GM21360 (cell line): ENCODE measurements at regions not wholly inside any gene's neighbourhood (a gene's known extent, or its start where the extent isn't known, plus 50 kb on each side); places are given as distances from the start of the nearest gene placed in this dataset.
"Not testable (repeated sequence)": the region's sequence is repeated elsewhere in the genome, so short reads cannot be mapped to it uniquely, and the experiment has no call there.

Source experiments
- ATAC-seq: cut with Tn5 transposase; IDR thresholded peaks from one replicate; pipeline ENCODE4 v1.9.1; 2021; ENCODE audit warnings: mild to moderate bottlenecking, moderate library complexity; ENCODE audit not compliant: unreplicated experiment

DNA sequence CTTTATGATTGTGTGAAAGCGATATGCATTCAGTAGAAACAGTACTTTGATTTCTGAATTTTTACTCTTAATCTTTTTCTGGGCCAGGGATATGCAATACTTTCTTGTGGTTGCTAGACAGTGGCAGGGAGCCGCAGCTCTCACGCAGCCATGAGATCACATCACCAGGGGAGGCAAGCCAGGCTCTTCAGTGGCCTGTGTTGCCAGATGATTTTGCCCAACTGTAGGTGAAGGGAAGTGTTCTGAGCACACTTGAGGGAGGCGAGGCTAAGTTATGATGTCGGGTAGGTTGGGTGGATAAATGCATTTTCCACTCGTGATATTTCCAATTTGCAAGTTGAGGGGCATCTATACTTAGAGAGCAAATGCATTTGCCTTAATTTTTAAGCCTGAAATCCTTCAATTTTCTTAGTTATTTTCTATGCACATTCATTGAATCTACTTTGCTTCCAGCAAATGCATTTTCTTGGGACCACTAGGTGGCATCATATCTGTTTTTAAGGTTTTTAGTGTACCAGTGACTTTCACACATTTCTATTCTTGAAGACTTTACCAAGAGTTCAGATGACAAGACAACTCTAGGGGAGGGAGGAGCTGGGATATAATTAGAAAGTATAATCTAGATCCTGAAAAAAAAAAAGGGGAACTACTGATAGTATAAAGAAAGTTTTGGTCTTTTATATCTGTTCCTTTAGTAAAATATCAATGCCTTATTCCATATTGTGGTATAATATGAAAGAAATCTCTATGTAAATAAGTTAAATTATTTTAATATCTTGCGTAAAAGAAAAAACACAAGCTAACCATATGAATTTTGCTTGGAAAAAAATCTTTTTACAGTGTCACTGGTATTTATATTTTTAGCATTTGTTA, 643.3 kb downstream of the SOCS6 start:
- peak; percentile 76 for ATAC-seq

DNA sequence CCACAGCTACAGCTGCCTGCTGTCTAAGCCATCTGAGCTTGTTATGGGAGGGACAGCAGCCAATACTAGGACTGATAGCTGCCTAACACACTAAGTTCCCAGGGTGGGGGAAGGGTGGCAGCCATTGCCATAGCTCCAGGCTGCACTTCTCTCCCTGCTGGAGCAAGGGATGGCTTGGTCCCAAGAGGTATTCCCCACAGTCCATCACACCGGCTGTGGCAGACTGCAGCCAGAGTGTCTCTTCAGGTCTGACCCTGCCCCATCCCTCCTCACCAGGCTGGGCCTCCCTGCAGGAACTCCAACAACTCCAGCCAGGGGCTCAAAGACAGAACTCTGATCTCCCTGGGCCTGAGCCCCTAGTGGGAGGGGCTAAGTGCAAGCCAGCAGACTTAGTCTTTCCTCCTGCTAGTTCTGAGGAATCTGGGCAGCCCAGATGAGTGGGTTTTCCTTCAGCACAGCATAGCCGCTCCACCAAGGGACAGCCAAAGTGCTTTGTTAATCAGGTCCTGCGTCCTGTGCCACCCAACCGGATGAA, 632.1 kb downstream of the SOCS6 start:
- ATAC-seq, result no peak

DNA sequence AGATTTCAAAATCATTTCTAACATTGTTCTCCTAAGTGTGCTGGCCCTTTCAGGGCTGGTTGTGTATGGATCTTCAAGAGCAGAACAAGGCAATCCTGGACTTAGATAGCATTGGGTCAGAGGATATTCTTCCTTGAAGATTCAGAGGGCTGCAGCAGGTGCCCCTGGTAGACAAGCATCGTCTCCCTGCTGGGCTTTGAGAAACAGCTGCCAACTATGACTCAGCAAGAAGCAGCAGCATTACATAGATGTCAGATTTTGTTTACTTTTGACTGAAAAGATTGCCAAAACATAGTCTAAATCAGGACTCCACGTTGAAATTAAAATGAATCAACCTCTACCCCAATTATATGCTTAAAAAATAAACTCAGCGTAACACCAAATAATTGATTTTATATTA, 618.8 kb downstream of the SOCS6 start:
- no peak for ATAC-seq

DNA sequence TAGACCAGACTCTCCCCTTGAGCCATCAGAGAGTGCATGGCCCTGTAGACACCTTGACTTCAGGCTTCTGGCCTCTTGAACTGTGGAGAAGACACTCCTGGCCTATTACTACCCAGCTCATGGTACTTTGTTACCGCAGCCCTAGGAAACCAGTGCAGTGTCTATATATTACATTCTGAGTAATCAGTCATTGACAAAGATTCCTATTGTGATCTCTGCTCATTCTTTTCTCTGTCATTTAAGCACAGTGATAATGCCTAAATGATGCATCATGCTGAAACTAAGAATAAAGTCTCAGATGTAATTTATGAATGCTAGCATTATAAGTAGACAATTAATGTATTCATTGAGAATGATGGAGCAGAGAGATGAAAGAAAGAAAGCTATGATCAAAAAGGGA, 603.5 kb downstream of the SOCS6 start:
- no peak for ATAC-seq

DNA sequence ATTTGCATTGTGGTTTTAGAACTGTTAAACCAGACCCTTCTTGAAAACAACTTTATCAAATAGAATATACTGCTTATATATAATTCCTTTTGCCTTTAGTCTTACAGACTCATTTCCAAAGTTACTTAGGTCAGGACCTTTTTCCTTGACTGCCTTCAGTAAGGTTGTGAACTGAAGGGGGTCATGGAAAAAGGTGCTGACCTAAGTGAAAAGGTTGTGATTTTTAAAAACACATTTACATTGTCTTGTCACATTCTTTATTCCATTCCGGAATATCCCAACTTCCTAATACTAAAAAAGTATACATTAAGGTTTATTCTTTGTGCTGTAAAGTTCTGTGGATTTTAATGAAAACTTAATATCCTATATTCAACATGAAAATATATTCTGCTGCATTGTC, 581.4 kb downstream of the SOCS6 start:
- ATAC-seq, result no peak

DNA sequence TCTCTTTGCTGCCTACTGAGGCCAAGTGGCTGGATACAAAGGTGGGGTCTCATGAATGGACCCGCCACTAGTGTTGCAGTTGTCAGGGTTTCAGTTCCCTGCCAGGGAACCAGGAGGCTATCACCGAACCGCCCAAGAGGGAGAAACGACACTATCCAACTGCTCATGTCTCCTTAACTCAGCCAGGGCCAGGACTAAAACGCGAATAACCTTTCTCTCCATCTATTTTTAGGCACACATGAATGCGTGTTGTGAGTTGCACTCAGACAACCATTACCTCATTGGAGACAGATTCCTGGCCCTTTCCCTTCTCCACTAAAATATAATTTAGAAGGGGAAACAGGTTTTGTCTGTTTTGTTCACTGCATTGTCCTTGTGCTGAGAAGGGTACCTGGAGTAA, 559.5 kb downstream of the SOCS6 start:
- no peak for ATAC-seq

DNA sequence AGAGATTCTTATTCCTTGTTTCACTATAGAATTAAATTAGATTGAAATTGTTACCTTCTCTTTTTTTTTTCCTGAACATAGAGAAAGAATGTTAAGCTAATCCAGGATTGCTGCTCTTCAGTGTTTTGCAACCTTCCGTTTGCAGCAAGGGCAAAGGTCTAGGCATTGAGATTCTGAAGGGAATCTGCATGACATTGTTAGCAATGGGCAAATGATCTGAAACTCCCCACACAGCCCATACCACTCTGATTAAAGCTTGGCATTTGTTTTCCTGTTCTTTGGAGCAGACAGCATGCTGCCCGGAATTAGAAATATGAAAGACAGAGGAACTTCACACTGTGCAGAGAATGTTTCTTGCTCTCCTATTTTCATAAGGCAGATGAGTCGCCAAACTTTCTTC, 551.8 kb downstream of the SOCS6 start:
- ATAC-seq, result no peak

DNA sequence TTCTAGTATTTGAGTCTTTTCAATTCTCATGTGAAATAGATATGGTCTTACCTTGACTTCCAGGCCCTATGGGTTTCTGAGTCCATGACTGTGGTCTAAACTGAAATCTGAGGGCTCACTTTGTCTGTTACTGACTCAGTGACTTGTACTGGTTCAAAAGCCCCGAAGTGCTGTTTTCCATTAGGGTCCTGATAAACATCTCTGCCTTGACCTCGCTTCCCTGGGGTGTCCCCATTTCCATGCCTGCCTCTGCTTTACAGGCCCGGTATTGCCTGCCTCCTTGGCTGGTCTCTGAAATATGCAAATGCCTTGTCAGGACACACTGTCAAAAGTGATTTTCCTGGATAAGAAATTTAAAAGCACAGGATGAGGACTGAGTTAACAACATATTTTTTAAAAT, 538.8 kb downstream of the SOCS6 start:
- no peak for ATAC-seq

DNA sequence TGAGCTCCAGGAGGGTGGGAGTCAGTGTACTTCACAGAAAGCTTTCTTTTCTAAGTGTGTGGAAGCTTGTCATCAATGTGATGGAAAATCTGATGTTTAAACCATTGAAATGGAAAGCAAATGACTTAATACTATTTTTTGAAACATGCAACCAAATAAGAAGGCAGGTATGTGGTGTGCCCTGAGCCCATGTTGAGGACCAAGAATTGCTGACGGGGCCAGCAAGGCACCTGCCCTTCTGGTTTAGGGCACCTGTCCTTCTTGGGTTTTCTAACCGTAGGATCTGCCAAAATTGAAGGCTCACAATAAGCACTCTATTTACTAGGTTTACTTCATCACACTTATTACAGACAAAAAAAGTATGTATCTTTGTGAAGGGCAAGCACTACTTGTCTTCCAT, 537.7 kb downstream of the SOCS6 start:
- ATAC-seq, result no peak

DNA sequence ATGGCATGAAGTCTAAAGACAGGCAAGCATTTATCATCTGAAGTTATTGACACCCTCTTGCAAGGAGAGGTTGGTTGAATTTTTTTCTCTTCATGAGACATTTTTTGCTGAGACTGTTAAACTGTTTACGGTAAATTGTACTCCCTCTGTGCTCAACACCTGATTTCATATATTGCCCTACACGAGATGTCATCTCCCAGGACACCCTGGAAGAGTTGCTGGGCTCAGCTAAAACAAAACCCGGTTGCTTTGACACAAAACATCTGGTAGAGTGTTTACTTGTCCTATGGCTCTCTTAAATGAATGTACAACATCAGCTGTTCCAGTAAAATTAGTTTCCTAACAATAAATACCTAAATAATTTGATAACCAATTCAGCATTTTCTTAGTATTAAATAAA, 533.8 kb downstream of the SOCS6 start:
- no peak for ATAC-seq

DNA sequence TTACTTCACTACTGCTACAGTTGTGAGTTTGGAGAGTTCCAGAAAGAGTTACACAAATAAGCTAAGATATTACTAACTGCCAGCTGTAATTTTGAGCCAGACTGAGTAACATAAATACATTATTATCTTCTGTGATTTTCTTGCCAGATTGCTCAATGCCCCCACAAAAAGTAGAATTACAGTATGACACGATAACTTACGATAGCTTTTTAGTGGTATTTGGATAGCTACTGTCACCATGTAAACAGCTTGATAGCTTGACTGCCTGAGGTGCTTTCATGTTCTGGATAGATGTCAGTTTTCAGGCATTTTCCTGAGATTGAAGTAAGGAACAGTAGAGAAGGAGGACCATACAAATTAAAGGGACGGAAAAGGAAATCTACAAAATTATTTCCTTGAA, 533.3 kb downstream of the SOCS6 start:
- no peak for ATAC-seq

DNA sequence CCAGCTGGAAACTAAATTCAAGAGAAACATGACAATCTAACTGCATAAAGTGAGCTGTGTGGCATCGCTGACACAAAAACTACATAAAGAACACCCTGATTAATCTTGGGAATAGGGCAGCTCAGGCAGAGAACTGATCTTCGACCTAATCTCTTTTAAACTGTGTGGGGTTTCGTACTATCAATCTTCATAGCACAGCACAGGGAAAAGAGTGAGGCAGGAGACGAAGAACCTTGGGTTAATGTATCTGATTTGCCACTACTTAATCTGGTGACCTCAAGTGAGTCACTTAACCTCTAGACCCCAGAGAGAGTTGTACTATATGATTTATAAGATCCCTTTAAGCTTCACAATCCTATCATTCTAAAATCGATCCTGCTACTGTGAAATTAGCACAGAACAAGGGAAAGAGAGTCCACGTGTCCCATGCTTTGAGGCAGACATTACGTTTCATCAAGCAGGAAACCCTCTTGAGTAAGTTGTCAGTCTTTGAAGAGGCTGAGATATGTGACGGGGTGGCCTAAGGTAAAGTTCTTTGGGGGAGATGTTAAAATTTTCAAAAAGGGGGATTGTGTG, 519.7 kb downstream of the SOCS6 start:
- no peak for ATAC-seq

DNA sequence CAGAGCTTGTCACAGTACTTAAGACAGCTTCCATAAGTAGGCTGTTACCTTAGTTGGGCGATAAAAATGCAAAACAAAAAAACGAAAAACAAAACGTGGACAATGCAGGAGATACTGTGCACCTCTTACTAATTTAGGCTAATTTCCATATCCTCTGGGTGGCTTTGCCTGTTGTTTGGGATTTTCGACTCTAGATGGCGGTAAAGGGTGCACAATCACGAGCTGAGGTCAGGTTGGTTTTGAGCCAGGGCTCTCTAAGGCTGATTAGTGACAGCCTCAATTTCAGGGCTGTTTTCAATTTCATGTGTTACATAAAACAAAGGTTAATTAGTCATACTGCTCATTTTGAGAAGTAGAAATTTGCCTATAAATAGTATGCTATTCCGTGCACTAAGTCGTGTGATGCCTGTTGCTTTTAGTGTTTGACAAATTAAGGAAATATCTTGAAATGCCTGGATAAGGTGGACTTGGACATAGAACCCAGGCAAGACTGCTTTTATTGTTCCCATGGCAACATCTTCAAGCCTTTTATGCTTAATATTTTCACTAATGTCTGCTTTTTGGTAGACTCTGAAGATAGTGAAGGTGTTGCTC, 493.1 kb downstream of the SOCS6 start:
- ATAC-seq, result peak; percentile 98

DNA sequence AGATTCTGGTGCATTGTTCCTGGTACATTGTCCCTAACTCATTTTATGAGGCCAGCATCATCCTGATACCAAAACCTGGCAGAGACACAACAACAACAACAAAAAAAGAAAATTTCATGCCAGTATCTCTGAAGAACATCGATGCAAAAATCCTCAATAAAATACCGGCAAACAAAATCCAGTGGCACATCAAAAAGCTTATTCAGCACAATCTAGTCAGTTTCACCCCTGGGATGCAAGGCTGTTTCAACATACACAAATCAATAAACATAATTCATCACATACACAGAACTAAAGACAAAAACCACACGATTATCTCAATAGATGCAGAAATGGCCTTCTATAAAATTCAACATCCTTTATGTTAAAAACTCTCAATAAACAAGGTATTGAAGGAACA, 477.4 kb downstream of the SOCS6 start:
- not testable (repeated sequence) for ATAC-seq

DNA sequence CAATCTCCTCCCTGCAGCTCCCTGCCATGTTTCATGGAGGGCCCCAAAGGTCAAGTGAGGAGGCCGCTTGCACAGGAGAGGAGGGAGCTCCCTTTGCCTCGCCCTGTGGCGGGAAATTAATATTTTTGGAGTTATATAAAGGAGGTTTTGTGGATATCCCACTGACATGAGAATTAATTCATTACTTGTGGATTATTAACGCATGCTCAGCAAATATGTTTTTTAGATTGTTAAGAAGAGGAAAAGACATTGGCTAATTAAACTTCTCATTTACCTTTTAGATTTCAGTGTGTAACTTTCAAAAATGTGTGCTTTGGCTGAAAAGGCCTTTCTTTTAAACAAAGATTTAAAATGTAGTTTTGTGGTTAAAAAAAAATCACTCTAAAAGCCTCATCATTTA, 474.0 kb downstream of the SOCS6 start:
- ATAC-seq, result no peak

DNA sequence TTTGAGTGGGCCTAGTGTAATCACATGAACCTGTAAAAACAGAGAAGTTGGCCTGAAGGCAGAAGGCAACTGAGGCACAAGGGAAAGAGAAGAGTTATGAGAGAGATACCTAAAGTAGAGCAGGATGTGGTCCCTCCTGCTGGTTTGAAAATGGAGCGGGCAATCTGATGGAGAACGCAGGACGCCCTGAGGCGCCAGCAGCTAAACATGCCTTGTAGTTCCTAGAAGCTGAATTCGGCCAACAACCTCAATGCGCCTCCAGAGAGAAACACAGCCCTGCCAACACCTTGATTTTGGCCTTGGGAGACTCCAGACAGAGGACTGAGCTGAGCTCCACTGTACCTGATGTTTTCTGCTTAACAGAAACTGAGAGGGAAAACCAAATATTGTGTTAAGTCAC, 469.9 kb downstream of the SOCS6 start:
- no peak for ATAC-seq

DNA sequence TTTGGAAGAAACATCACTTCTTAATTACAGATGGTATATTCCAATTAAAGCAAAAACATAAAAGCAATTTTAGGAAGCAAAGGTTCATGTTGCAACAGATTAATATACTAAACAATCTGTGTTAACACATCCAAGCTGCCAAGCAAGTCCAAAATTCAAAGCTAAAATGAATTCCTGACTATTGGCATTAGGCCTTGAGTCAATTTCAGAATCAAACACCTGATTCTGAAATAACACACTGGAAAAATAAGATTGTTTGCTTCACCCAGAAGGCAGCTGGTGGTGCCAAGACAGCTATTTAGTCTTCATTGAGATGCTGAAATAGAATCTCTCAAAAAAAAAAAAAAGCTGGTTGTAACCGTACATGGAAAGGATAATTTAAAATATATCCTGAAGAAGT, 465.6 kb downstream of the SOCS6 start:
- no peak for ATAC-seq

DNA sequence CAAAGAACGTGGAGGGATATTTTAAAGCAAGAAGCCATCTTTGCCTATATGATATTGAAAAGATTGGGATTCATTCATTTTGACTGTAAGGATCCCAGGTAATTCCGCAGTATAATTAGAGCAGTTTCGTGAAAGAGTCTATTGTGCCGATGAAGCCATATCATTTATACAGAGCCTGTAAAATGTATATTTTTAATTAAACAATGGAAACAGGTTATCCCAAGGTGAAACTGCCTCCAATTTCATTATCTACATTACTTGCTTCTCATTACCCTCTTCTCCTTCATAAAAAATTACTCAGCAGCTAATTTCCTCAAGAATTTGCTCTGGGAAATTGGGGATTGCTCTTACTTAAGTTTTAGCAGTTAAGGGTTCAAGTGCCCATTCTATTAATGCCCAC, 444.1 kb downstream of the SOCS6 start:
- no peak for ATAC-seq

DNA sequence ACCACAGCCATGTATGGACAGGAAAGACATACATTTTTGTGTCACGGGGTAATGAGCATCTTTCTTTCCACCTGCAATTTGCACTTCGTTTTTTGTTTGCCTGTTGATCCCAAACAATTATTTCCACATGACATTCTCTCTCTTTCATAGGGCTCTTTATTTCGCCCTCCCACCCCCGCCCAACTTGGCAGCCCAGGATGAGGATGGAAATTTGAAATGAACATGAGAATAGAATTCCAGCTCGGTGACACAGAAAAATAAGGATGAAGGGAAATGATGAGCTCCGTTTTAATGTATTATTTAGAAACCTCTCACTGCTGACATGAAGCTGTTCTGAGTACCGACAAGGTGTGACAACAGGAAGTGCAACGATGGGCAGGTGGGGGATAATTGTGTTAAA, 443.3 kb downstream of the SOCS6 start:
- ATAC-seq, result no peak

DNA sequence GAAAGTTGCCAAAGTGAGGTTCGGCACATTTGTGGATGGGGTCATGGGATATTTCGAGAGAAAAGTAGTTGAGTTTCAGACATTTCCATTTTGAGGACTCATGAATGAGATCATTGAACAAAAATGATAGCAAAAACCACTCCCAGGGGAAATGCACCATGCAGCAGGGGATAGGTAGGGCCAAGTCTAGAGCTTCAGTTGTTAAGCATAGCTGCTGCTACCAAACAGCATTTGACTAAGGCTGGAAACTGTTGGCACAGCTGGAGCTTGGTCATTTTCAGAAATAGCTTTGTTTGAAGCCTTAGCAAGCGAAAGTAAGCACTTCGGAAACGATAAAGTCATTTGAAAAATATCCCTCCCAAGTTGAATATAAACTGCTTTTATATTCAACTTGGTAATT, 431.8 kb downstream of the SOCS6 start:
- ATAC-seq, result no peak

DNA sequence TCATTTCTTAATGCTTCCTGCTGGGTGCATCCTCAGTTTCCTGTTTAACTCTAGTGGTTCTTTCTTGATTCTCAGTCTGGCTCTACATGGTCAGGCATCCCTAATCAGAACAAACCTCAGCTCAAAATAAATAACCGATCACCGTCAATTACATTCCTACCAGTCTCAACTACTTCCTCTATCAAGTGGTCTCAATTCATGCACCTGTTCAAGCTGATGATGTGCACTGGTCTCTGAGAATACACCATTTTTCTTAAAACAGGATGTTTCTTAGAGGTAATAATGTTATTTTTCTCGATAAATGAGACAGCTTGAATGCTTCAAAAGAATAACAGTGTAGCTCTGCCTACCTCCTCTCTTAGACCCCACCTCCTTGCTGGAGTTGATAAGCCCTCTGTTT, 420.9 kb downstream of the SOCS6 start:
- ATAC-seq, result no peak

DNA sequence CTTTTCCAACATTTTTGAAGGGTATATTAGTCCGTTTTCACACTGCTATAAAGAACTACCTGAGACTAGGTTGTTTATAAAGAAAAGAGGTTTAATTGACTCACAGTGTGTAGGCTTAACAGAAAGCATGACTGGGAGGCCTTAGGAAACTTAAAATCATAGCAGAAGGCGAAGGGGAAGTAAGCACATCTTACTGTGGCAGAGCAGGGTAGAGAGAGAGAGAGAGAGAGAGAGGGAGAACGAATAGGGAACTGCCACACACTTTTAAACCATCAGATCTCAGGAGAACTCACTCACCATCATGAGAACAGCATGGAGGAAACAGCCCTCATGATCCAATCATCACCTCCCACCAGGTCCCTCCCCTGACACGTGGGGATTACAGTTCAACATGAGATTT, 420.3 kb downstream of the SOCS6 start:
- no peak for ATAC-seq
